Panc1 (cell line): ENCODE measurements at regions not wholly inside any gene's neighbourhood (a gene's known extent, or its start where the extent isn't known, plus 50 kb on each side); places are given as distances from the start of the nearest gene placed in this dataset.

Source experiments
- ATAC-seq: fragments of 200-7000 bp; cut with Tn5 transposase; 2 replicates; pipeline ENCODE4 v1.9.1; 2020; ENCODE audit warnings: mild to moderate bottlenecking, moderate library complexity
- BruUV-seq: library from RNA; stranded (reverse); fragments of 400-500 nt; replicated peaks from 2 replicates; lab custom pipeline; 2021; lab: Mats Ljungman, UMichigan
- CTCF ChIA-PET: fragments of 300-600 bp; sonication (Branson Sonifier 250); formaldehyde crosslinking; loops from one replicate; lab custom pipeline; 2022; ENCODE audit warnings: antibody characterized with exemption; lab: Charles Lee
- POLR2A ChIA-PET: fragments of 300-600 bp; sonication (Branson Sonifier 250); formaldehyde crosslinking; loops from one replicate; lab custom pipeline; 2022; ENCODE audit warnings: antibody characterized with exemption; lab: Charles Lee
- DNase-seq: peaks from one replicate; pipeline ENCODE4 v3.0.0-alpha.2; 2010; ENCODE audit warnings: low read depth, low spot score
- H3K27ac ChIP-seq: 2 replicates; pipeline ENCODE4 v1.5.1; 2011; ENCODE audit warnings: mild to moderate bottlenecking, low read length, inconsistent platforms
- H3K27me3 ChIP-seq: fragments of 200-500 bp; sonication (Bioruptor generic); 2 replicates; pipeline ENCODE4 v1.6.0; 2014; ENCODE audit warnings: low read length, inconsistent platforms; ENCODE audit not compliant: control insufficient read depth, insufficient read depth
- H3K36me3 ChIP-seq: fragments of 200-500 bp; sonication (Bioruptor generic); 2 replicates; pipeline ENCODE4 v1.5.1; 2014; ENCODE audit warnings: inconsistent platforms, mild to moderate bottlenecking, low read length, moderate library complexity; ENCODE audit not compliant: control insufficient read depth, insufficient read depth
- H3K4me1 ChIP-seq: 2 replicates; pipeline ENCODE4 v1.5.1; 2011; ENCODE audit warnings: inconsistent platforms, mild to moderate bottlenecking, low read length, moderate library complexity; ENCODE audit not compliant: control insufficient read depth, insufficient read depth
- H3K4me3 ChIP-seq, 2 experiments: 2 replicates each; pipeline ENCODE4 v1.5.1; 2011 to 2012; ENCODE audit warnings: low read depth in 2 of 2, low read length in 2 of 2, mild to moderate bottlenecking in 2 of 2, inconsistent platforms in 1 of 2, moderate library complexity in 1 of 2
- H3K9me3 ChIP-seq: fragments of 200-500 bp; sonication (Bioruptor generic); 2 replicates; pipeline ENCODE4 v1.5.1; 2014; ENCODE audit warnings: low read depth, mild to moderate bottlenecking, inconsistent platforms, low read length, moderate library complexity; ENCODE audit not compliant: control insufficient read depth, insufficient read depth
- CTCF ChIP-seq: fragments of 450-650 bp; IDR thresholded peaks from 2 replicates; pipeline ENCODE4 v1.5.1; 2017; ENCODE audit warnings: mild to moderate bottlenecking
- POLR2AphosphoS5 ChIP-seq: IDR thresholded peaks from 2 replicates; pipeline ENCODE4 v1.6.1; 2012; ENCODE audit warnings: mild to moderate bottlenecking, low read depth, low read length, moderate library complexity
- SIN3A ChIP-seq: IDR thresholded peaks from 2 replicates; pipeline ENCODE4 v1.6.1; 2012; ENCODE audit warnings: low read depth, mild to moderate bottlenecking, low read length, moderate library complexity, borderline replicate concordance; ENCODE audit not compliant: insufficient read depth
- TCF7L2 ChIP-seq: IDR thresholded peaks from 2 replicates; pipeline ENCODE4 v1.6.1; 2011; ENCODE audit warnings: mild to moderate bottlenecking, low read depth, low read length, inconsistent platforms
- in situ Hi-C: cut with HindIII; loops from 2 replicates; pipeline ENCODE4 v1.10.0; 2016; ENCODE audit warnings: low sequenced_read_pairs, low pct_unique_long_range_greater_than_20kb
- intact Hi-C: fragments of 100-400 bp; cut with micrococcal nuclease; formaldehyde crosslinking; loops from one replicate; pipeline ENCODE4 v1.10.0; 2022; ENCODE audit not compliant: unreplicated experiment
- TF ChIP-seq, protein P1 (sequence below), 2 experiments: IDR thresholded peaks; 2 replicates each; pipeline ENCODE4 v1.6.1; 2011 to 2012; ENCODE audit warnings: low read depth in 2 of 2, control low read depth in 1 of 2, low read length in 1 of 2, mild to moderate bottlenecking in 1 of 2, moderate library complexity in 1 of 2; ENCODE audit not compliant: insufficient read depth in 1 of 2

DNA sequence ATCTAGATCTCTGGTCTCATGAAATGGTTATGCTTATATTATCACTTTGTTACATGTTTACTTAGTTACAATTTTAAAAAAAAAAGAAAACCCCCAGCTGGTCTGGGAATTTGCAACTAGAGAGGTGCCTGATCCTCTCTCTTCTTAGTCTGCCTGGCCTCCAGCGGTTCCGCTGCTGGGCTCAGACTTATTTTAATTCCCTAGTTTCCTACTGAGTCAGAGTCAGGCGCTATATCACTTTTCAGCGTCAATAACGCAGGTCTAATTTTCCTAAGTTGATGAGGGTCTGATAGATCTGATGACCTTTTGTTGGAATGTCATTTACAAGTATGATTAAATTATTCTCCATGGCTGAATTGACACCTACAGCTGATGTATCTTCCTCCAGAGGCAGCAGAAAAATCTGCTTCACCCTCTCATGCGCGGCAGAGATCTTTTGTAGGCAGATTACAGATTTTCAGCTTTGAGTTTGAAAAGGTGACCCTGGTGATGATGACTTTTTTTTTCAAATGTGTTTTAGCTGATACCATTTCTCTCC lies 391.0 kb downstream of the CBLN4 start:
- DNase-seq (no peak), ATAC-seq (no peak)
- Histone ChIP-seq H3K4me3 (no peak overlapping the region), H3K27ac (no peak overlapping the region), H3K36me3 (no peaks in the 10 kb centered on the region), H3K27me3 (no peaks in the 10 kb centered on the region), H3K9me3 (peaks cover 4% of the 10 kb centered on the region; the same call in 1 of the 2 replicates), H3K4me1 (no peaks in the 10 kb centered on the region)
- intact Hi-C loops (no loop called here), in situ Hi-C loops (no loop called here)
- CTCF ChIA-PET = no interaction called here
- BruUV-seq = no TSS peak
- POLR2A ChIA-PET = no interaction called here
- no peak for TF ChIP-seq CTCF
- TF ChIP-seq, protein P1, sequence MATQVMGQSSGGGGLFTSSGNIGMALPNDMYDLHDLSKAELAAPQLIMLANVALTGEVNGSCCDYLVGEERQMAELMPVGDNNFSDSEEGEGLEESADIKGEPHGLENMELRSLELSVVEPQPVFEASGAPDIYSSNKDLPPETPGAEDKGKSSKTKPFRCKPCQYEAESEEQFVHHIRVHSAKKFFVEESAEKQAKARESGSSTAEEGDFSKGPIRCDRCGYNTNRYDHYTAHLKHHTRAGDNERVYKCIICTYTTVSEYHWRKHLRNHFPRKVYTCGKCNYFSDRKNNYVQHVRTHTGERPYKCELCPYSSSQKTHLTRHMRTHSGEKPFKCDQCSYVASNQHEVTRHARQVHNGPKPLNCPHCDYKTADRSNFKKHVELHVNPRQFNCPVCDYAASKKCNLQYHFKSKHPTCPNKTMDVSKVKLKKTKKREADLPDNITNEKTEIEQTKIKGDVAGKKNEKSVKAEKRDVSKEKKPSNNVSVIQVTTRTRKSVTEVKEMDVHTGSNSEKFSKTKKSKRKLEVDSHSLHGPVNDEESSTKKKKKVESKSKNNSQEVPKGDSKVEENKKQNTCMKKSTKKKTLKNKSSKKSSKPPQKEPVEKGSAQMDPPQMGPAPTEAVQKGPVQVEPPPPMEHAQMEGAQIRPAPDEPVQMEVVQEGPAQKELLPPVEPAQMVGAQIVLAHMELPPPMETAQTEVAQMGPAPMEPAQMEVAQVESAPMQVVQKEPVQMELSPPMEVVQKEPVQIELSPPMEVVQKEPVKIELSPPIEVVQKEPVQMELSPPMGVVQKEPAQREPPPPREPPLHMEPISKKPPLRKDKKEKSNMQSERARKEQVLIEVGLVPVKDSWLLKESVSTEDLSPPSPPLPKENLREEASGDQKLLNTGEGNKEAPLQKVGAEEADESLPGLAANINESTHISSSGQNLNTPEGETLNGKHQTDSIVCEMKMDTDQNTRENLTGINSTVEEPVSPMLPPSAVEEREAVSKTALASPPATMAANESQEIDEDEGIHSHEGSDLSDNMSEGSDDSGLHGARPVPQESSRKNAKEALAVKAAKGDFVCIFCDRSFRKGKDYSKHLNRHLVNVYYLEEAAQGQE (IDR thresholded peaks at IDR 0.05; ENCODE audit: insufficient read depth in 1 of 2, low read depth in 2 of 2, low read length in 1 of 2) = no peak
- no peak for TF ChIP-seq SIN3A
- TF ChIP-seq TCF7L2 = no peak
- TF ChIP-seq POLR2AphosphoS5 = no peak

GRCh38 chr20:55610756-55611155 lies 394.6 kb downstream of the CBLN4 start:
- Histone ChIP-seq H3K4me1 (no peaks in the 10 kb centered on the region), H3K36me3 (no peaks in the 10 kb centered on the region), H3K4me3 (no peak overlapping the region), H3K9me3 (peaks cover 7% of the 10 kb centered on the region; the same call in 1 of the 2 replicates), H3K27ac (no peak overlapping the region), H3K27me3 (no peaks in the 10 kb centered on the region)
- ChIA-PET CTCF (no interaction called here), POLR2A (no interaction called here)
- BruUV-seq = no TSS peak
- ATAC-seq (no peak), DNase-seq (no peak)
- in situ Hi-C loops = no loop called here
- intact Hi-C loops = no loop called here
- TF ChIP-seq, protein P1 (IDR thresholded peaks at IDR 0.05; ENCODE audit: insufficient read depth in 1 of 2, low read depth in 2 of 2, low read length in 1 of 2) = no peak
- TF ChIP-seq CTCF (no peak), TCF7L2 (no peak), POLR2AphosphoS5 (no peak), SIN3A (no peak)
